Stimulated activated naive CD4-positive, alpha-beta T cell (primary cell): ENCODE measurements at regions not wholly inside any gene's neighbourhood (a gene's known extent, or its start where the extent isn't known, plus 50 kb on each side); places are given as distances from the start of the nearest gene placed in this dataset.

Experiments used
- DNase-seq, 6 experiments: peaks; one replicate each; lab custom pipeline; 2025; lab: John Stamatoyannopoulos, UW

DNA sequence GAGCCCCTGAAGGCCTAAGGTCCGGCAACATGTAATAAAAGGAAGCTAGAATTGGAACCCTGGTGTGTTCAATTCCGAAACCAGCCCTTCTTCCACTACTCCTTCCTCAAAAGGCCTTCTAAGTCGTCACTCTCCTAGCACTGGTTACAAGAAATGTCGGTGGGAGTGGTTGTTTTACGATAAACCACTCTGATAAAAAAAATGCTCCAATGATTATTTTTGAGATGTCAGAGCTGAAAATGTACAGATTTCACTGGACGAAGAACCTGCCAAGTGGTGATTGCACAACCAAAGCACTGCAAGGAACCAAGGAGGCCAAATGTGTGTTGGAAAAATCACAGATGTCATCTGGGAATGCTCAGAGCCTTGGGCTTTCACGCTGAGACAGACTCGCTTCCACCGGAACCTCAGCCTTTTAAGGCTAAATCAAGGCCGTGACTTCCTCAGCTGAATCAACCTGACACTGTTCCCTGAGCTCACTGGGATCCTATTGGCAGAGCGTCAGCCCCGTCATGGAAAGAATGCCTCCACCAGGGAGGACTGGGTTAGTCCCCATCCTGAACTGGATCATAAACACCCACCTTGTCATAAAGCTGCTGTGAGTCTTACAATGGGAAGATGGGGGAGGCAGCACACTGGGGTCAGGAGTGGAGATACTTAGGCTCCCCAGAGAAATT lies 108.1 kb upstream of the THBS1 start:
- DNase-seq = no peak

DNA sequence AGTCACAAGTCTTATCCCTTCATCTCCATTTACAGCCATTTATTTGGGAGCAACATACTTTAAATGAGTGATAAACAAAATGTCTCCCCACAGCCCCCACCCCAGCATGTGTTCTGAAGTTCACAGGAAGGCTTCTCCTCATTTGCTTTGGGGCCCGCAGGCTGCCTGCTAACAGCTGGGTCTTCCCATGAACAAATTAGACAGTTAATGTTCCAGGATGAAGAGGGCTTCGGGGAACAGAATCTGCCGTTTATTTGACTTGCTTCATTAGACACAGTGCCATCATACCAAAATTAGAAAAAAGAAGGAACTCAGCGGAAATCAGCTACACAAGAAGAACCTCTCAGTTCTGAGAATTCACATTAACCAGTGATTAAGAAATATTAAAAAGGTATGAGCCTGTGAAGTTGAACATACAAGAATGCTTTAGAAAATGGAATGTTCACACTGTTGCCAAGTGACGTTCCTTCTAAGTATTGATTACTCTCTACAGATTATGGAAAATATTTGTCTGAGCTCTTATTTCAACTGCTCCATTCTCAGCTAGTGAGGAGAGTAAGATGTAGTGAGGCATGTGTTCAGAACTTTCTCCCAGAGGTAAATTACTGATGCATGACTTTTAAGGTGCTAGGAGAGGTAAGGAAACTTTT lies 107.5 kb upstream of the THBS1 start:
- DNase-seq = no peak

DNA sequence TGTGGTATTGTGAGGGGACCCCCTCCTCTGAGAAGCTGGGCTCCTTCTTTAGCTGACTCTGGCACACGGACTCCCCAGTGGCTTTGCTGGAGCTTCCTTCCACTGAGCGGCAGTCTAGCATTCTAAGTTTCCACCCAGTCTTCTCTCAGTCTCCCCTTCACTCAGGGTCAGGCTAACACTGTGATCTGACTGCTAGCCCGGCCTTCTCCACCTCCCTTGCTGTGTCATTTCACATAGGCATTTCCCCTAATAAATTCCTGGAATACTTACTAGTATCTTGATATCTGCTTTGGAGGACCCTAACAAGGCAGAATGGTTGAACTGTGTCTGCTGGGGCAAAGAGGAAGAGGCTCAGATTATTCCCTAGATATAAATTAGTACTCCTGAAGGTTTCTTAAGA lies 106.2 kb upstream of the THBS1 start:
- DNase-seq = no peak

DNA sequence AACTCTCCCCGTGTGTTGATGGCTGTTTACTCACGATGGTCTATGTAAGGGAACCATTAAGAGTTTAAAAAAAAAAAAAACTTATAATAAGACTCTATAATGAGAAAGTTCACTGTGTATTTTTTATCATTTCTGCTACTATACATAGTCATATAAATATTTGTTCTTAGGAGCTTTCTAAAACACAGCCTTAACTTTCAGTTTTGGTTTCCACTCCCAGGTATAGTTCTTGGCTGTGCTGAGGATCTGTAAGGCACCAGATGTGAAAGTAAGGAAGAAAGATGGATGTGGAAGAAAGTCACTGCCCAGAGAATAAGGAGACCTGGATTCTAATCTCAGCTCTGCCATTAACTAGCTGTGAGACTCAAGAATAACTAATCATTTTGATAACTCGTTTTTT lies 101.9 kb upstream of the THBS1 start:
- no peak for DNase-seq

DNA sequence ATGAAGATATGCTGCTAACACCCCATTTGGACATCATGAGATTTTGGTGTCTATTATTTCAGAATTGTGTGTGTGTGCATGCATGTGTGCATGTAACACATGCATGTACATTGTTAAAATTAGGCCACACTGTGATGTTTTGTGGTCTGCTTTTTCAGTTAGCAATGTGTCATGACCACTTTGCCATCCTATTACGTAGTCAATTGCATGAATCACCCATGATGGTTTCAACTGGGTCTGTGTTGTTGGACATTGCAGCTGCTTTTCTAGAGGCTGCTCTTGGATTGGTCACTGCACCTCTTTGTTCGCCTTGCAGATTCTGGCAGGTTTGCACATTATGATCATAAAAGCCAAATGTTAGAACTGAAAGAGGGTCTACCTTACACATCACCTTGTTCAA lies 101.0 kb upstream of the THBS1 start:
- no peak for DNase-seq

DNA sequence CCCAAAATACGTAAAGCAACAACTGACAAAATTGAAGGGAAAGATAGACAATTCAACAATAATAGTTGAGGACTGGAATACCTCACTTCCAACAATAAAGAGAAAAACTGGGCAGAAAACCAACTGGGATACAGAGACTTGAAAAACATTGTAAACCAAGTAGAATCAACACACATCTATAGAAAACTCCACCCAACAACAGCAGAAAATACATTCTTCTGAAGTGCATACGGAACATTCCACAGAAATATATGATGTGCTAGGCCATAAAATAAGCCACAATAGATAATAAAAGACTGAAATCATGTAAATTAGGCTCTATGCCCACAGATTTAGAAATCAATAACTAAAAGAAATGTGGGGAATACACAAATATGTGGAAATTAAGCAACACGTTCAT lies 98.4 kb upstream of the THBS1 start:
- no peak for DNase-seq

DNA sequence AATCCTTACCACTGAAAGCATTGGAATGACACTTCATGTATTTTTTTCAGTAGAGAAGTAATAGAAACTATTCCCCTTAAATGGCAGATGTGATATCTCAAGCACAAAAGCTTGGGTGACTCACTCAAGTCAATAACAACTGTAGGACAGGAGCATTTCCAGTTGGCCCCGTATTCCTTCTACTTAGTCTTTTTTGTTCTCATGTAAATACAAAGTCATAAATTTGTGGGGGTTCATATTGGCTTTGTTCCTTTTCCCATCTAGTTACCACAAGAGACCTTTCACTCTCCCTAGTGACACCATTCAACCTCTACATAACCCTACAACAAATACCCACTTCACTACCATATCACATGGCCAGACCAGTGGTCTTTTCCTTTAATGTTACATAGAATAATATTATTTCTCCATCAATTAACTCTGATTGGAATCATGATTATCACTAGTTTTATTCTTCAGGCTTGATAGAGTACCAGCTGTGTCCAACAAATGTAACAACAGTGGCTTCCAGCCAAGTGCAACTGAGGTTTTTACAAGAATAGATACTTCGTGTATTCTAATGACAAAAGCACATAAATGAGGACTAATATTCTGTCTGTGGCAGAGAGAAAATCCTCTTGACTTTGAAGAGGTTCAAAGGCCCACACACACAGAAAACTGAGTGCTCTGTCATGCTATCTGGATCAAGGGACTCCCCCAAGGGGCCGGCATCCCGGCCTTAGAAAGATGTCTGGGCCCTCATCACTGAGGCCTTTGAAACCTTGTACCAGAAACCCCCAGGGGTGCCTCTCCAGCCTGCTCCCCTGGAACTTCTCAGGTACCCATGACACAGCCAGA lies 94.0 kb upstream of the THBS1 start:
- DNase-seq = no peak

DNA sequence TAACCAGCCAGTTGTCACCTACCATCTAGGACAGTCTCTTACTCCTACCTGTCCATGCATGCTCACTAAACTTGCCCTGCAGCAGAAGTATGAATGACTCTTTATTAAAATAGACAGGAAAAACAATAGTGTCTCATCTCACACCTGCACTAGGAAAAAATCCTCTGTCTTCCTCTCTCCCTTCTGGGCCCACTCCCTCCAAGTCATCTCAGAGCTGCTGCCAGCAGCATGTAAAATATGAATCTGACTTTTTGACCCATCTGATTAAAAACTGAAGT lies 93.5 kb upstream of the THBS1 start:
- DNase-seq = no peak

DNA sequence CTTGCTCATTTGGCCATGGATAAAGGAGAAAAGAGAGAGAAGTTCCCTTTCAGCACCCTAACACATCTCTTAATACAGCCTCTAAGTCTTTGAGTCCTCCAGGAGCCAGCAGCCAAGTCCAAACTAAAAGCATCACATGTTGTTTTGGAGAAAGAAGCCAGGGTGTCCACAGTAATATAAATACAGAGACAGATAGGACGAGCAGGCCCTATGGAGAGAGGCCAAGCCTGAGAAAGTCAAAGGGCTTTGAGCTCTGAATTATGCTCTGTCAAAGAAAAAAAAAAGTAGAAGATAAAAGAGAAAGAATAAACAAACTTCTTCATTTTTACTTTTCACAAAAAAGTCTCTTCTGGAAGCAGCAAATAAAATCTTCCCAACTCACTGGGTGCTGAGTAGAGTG lies 92.4 kb upstream of the THBS1 start:
- DNase-seq = no peak

DNA sequence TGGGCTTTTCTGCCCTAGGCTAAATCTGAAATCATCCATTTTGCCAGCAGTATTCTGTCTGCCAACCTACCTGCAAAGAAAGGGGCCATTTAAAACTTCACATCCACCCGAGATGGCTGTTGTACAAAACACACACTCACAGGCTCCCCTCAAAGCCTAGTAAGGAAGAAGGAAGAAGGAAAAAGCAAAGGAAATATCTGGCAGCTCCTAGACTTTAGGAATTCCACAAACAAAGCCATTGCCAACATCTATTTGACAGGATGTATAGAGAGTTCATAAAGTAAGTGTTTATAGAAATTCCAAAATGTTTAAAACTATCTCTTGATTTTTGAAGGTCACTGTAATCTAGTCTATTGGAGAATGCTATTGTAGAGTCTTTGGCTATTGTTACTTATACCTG lies 91.9 kb upstream of the THBS1 start:
- DNase-seq = no peak

DNA sequence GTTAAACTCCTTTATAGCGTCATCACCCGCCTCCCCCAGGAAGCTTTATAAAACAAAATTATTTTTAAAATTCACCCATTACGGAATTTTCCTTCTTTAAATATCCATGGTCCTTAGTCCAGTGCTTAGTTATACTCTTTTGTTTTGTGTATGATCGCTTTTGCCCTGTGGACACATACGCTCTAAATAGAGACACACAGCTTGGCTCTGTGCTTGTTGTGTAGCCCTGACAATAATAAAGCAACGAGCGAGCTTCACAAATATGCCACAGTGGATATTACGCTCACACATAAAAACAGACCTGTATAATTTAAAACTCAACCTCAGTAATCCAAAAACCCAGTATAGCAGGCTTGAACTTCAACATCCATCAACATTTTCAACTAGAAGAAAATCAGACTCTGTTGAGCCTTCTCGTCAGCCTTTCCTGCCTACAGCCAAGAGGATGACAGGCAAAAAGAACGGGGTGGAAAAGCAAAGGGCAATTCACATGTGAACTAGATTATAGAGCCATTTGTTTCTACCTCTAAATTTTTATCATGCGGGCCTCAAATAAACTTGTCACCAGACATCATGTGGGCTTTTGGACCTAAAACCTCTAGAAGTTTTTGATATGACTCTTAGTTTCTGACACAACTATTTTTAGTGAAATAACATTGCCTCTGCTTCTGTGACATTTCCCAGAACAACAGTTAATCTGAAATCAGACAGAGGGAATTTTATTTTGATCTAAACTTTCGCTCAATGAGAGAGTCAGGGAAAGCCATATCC lies 89.6 kb upstream of the THBS1 start:
- no peak for DNase-seq

DNA sequence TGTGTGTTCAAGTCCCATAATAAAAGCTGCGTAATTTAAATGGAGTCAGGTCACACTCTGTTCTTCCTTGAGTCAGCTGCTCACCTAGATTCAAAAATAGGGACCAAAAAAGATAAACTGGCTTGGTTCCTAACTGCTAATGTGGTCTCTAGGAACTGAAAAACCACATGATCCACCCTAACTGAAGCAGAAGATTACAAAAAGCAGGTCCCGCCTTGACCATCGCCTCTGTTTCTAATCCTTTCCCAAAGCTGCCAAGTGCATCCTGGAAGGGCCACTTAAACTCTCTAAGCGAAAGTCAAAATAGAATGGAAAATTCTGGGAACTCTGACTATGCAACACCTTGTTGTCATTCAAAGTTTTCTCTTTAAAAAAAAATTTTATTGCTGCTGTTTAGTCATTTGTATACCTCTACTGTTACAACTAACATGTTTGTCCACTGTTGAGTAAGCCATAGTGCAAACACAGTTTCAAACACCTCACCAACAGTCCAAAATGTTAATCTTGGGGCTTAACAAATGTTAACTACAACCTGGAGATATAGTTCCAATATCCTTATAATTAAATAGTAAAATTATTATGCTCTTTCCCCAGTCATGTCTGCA lies 88.9 kb upstream of the THBS1 start:
- no peak for DNase-seq

DNA sequence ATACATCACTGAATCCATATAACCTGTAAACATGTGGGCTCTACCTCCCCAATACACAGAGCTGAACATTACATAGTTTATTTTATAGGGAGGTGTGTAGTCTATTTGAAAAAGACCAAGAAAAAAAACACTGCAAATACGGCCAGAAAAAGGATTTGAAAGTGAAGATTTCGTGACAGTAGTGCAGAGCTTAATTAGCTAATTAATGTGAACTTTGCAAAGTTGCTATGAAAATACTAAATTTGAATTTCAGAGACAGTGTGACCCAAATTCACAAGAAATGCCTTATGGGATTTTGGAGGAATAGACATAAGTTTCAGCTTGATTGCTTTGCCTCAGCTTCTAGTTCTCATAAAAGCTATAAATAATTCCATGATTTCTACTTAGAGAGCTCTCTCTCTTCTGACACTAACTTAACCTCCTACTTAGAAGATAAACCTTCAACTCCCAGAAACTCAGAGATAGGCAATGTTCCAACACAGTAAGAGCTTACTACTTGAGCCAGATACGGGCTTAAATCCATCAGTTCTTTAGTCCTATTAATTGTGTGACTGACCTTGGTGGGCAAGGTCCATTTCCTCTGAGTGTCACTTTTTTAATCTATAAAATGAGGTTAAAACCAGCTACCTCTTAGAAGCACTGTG lies 87.3 kb upstream of the THBS1 start:
- no peak for DNase-seq

DNA sequence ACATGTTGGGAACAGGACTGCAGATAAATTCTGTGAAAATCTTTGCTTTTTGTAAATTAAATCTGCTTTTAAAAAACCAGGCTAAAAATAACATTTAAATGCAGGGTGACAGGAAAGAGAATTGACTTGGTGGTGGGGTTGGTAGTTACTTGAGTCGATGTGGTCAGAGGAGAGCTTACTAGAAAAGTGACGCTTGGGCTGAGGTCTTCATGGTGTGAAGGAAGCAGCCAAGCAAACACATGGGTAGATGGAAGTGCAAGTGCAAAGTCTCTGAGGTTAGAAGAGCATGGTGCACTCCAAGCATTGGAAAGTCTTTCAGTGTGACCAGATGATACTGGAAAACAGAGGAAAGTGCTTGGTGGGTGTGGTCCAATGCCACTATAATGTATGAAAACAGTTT lies 86.4 kb upstream of the THBS1 start:
- no peak for DNase-seq

DNA sequence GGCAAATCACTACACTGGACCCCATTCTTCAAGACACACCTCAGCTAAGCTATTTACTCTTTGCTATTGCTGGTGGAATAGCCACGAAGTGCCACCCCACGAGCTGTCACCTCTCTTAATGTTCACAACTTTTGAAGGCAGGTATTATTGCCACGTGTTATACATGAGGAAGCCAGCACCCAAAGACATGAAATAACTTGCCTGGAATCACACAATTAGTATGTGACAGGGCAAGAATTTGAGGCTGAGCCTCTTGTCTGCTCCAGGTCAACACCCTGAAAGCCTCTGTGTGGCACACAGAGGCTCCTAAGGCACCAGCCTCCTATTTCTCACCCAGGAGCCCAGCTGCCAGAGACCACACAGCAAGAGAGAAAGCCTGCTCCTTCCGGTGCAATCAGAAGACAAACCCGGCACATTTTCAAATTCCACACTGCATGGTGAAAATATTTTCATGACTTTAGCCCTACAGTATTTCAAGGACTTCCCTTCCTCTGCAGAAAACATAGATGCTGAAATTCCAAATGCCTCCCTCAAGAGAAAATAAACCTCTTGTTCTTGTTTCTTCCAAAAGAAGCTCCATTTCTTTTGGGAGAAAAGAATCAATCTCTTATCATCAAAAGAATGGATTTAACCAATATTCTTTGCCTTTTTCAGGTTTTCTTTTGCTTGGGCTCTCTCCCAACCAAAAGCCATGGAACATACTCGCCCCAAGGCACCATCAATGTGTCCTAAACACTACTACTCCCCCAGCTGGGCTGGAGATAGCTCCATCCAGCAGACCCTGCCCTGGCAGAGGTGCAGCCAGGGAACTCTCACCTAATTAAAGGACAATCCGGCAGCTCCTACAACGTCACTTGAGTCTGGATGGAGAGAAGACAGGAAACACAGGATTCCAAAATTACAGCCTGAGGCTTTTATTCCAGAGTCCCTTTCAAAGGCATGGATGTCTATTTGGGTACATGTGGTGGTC lies 84.7 kb upstream of the THBS1 start:
- no peak for DNase-seq

DNA sequence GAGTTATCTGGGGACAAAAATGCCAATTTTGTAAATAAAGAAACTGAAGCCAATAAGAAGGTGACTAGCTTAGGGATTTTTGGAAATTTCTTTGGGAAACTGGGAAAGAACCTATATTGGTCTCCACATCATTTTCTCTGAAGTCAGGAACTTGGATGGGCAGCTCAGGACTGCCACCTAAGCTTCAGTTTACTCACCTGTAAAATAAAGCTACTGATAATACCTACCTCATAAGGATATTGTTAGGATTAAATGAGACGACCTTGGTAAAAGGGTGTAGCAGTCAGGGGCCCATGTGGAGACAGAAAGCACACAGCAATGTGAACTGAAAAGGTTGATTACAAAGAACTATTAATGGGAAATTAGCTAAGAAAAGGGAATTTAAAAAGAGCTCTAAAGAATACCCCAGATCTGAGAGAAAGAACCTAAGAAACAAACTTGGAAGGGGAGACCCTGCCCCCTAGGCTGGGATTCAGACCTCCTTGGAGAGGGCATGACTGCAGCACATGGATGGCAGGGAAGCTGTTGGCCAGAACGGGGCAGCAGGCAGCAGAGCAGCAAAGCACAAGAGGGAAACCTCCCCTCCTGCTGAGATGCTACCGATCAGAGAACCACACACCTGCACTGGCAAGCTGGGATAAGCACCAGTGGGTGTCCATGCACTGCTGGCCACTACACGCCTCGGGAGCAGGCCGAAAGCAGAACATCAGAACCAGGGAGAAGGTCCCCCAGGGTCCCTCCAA lies 83.7 kb upstream of the THBS1 start:
- no peak for DNase-seq

DNA sequence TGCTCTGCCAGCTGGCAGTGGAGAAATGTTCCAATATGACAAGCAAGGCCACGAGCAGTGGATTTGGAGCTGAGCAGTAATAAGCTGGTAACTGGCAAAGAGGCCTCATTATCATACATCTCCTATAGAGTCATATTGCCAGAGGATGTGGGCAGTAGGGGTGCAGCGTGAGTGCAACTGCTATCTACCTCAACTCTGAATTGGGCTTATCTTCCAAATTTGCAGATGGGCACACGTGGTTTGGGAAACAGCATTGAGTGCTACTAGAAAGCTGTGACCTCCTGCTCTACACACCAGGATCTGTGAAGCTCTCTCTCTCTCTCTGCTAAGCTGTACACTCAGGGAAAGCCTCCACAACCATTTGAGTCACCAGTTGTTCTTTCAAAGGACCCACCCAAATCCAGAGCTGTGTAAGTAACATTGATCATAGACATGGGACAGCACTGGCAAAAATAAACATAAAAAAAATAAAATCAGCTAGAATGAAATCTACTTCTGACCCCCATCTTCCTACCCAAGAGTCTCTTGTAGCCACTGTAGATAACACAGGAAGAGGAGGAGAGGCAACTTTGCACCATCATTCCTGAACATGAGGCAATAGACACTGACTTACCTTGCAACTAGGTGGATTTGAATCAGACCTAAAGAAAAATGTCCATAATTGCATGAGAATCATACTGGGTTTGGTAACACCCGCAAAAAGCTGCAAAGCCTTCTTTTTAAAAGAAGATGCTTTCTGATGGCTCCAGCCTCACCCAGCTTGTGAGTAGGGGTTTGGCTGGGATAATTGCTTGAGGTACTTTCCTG lies 82.9 kb upstream of the THBS1 start:
- no peak for DNase-seq

DNA sequence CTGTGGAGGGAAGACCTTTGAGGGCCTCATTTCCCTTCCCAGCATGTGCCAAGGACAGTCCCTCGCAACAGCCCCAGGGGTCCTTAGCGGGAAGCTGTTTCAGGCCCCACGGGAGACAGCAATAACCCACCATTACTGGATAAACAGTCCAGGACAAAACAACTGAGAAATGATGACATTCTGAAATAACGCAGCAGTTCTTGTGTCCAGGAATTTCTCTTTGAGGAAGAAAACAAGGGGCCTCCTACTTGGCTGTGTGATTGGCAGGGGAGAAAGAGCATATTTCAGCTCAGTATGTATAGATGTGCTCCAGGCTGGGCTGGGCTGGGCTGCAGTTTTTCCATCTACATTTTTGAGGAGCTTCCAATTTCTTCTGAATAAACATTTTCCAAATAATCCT lies 82.2 kb upstream of the THBS1 start:
- DNase-seq = no peak

DNA sequence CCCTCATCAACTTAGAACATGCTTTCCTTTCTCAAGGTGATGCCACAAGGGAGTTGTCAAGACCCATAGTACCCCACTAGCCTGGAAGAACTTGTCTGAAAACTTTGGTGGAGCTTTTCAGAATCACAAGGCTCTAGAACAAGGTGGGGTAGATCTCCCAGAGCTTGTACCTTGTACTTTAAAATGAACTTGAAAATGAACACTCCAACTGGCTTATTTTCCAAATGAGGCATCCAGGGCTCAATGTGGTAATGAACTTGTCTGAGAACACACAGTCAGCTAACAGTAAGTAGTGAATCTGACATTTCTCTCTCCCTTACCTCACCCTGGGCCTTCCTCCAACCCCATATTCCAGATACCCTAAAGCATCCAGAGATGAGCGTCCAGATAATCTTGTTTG lies 81.8 kb upstream of the THBS1 start:
- DNase-seq = no peak
